ENCODE measurements at regions not wholly inside any gene's neighbourhood (a gene's known extent, or its start where the extent isn't known, plus 50 kb on each side); places are given as distances from the start of the nearest gene placed in this dataset.

- TF ChIP-seq CTCF (IDR thresholded peaks at IDR 0.05): no peak
- TF ChIP-seq SMAD4 (CRISPR knock-in tag; IDR thresholded peaks at IDR 0.05): no peak
- TF ChIP-seq, protein P1, sequence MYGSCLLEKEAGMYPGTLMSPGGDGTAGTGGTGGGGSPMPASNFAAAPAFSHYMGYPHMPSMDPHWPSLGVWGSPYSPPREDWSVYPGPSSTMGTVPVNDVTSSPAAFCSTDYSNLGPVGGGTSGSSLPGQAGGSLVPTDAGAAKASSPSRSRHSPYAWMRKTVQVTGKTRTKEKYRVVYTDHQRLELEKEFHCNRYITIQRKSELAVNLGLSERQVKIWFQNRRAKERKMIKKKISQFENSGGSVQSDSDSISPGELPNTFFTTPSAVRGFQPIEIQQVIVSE (CRISPR knock-in tag; IDR thresholded peaks at IDR 0.05; ENCODE audit: borderline replicate concordance): no peak
- TF ChIP-seq, protein P2, sequence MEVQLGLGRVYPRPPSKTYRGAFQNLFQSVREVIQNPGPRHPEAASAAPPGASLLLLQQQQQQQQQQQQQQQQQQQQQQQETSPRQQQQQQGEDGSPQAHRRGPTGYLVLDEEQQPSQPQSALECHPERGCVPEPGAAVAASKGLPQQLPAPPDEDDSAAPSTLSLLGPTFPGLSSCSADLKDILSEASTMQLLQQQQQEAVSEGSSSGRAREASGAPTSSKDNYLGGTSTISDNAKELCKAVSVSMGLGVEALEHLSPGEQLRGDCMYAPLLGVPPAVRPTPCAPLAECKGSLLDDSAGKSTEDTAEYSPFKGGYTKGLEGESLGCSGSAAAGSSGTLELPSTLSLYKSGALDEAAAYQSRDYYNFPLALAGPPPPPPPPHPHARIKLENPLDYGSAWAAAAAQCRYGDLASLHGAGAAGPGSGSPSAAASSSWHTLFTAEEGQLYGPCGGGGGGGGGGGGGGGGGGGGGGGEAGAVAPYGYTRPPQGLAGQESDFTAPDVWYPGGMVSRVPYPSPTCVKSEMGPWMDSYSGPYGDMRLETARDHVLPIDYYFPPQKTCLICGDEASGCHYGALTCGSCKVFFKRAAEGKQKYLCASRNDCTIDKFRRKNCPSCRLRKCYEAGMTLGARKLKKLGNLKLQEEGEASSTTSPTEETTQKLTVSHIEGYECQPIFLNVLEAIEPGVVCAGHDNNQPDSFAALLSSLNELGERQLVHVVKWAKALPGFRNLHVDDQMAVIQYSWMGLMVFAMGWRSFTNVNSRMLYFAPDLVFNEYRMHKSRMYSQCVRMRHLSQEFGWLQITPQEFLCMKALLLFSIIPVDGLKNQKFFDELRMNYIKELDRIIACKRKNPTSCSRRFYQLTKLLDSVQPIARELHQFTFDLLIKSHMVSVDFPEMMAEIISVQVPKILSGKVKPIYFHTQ (CRISPR knock-in tag; IDR thresholded peaks at IDR 0.05): no peak
- TF ChIP-seq STAT6 (CRISPR knock-in tag; conservative IDR thresholded peaks at IDR 0.05; ENCODE audit: low read depth): no peak
- no peak for TF ChIP-seq ATF2 (CRISPR knock-in tag; IDR thresholded peaks at IDR 0.05; ENCODE audit: borderline replicate concordance, low read depth)
- TF ChIP-seq, protein P3, sequence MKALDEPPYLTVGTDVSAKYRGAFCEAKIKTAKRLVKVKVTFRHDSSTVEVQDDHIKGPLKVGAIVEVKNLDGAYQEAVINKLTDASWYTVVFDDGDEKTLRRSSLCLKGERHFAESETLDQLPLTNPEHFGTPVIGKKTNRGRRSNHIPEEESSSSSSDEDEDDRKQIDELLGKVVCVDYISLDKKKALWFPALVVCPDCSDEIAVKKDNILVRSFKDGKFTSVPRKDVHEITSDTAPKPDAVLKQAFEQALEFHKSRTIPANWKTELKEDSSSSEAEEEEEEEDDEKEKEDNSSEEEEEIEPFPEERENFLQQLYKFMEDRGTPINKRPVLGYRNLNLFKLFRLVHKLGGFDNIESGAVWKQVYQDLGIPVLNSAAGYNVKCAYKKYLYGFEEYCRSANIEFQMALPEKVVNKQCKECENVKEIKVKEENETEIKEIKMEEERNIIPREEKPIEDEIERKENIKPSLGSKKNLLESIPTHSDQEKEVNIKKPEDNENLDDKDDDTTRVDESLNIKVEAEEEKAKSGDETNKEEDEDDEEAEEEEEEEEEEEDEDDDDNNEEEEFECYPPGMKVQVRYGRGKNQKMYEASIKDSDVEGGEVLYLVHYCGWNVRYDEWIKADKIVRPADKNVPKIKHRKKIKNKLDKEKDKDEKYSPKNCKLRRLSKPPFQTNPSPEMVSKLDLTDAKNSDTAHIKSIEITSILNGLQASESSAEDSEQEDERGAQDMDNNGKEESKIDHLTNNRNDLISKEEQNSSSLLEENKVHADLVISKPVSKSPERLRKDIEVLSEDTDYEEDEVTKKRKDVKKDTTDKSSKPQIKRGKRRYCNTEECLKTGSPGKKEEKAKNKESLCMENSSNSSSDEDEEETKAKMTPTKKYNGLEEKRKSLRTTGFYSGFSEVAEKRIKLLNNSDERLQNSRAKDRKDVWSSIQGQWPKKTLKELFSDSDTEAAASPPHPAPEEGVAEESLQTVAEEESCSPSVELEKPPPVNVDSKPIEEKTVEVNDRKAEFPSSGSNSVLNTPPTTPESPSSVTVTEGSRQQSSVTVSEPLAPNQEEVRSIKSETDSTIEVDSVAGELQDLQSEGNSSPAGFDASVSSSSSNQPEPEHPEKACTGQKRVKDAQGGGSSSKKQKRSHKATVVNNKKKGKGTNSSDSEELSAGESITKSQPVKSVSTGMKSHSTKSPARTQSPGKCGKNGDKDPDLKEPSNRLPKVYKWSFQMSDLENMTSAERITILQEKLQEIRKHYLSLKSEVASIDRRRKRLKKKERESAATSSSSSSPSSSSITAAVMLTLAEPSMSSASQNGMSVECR (CRISPR knock-in tag; IDR thresholded peaks at IDR 0.05; ENCODE audit: borderline replicate concordance): no peak
- TF ChIP-seq FOXJ3 (CRISPR knock-in tag; IDR thresholded peaks at IDR 0.05; ENCODE audit: borderline replicate concordance): no peak
- TF ChIP-seq JUN (CRISPR knock-in tag; IDR thresholded peaks at IDR 0.05): no peak
Observed at GRCh38 chr10:7479861-7480598, 69.2 kb upstream of the SFMBT2 start.
